ENCODE measurements at regions not wholly inside any gene's neighbourhood (a gene's known extent, or its start where the extent isn't known, plus 50 kb on each side); places are given as distances from the start of the nearest gene placed in this dataset.

- TF ChIP-seq ZKSCAN1 (IDR thresholded peaks at IDR 0.05; ENCODE audit: low read length) (no peak), REST (IDR thresholded peaks at IDR 0.05; ENCODE audit: borderline replicate concordance in 1 of 2, low read depth in 1 of 2, low read length in 2 of 2) (no peak), ARNT2 (CRISPR knock-in tag; IDR thresholded peaks at IDR 0.05; ENCODE audit: low read depth) (no peak), ZMAT3 (CRISPR knock-in tag; conservative IDR thresholded peaks at IDR 0.05) (no peak), ZNF567 (CRISPR knock-in tag; IDR thresholded peaks at IDR 0.05; ENCODE audit: borderline replicate concordance) (no peak), THAP11 (CRISPR knock-in tag; IDR thresholded peaks at IDR 0.05) (0 out of 2 replicates have a peak, but pooled peaks have one; percentile 19), PAXIP1 (CRISPR knock-in tag; conservative IDR thresholded peaks at IDR 0.05) (peak; percentile 64), CEBPB (IDR thresholded peaks at IDR 0.05; ENCODE audit: borderline replicate concordance, low read depth, low read length) (no peak), ZNF292 (CRISPR knock-in tag; IDR thresholded peaks at IDR 0.05; ENCODE audit: borderline replicate concordance, low read depth) (peak; percentile 95), GATA4 (IDR thresholded peaks at IDR 0.05; ENCODE audit: borderline replicate concordance, low read depth) (no peak), RARA (CRISPR knock-in tag; IDR thresholded peaks at IDR 0.05) (peak; percentile 65), PHB2 (IDR thresholded peaks at IDR 0.05; ENCODE audit: partially characterized antibody) (no peak), PITX1 (CRISPR knock-in tag; IDR thresholded peaks at IDR 0.05) (no peak), E2F1 (CRISPR knock-in tag; IDR thresholded peaks at IDR 0.05) (no peak), LRRFIP1 (CRISPR knock-in tag; conservative IDR thresholded peaks at IDR 0.05) (no peak), MATR3 (CRISPR knock-in tag; IDR thresholded peaks at IDR 0.05) (no peak), TOE1 (CRISPR knock-in tag; IDR thresholded peaks at IDR 0.05) (no peak), ZNF432 (CRISPR knock-in tag; IDR thresholded peaks at IDR 0.05; ENCODE audit: borderline replicate concordance) (no peak), SRSF1 (optimal IDR thresholded peaks at IDR 0.05; ENCODE audit: low read depth, low read length) (no peak)
- TF ChIP-seq, protein P1, sequence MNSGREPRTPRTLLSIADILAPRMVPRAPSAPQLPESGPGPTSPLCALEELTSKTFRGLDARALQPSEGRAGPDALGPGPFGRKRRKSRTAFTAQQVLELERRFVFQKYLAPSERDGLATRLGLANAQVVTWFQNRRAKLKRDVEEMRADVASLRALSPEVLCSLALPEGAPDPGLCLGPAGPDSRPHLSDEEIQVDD (CRISPR knock-in tag; IDR thresholded peaks at IDR 0.05; ENCODE audit: borderline replicate concordance): no peak
These were observed 101.5 kb upstream of the RAB4A start (continued) for GRCh38 chr1:229169399-229169798.

Measured in HepG2 (cell line).